MM.1S (cell line): ENCODE measurements at regions not wholly inside any gene's neighbourhood (a gene's known extent, or its start where the extent isn't known, plus 50 kb on each side); places are given as distances from the start of the nearest gene placed in this dataset.

ENCODE experiments used
- DNase-seq: peaks from one replicate; pipeline ENCODE4 v3.0.0-alpha.2; 2015
- H2AFZ ChIP-seq: fragments of 300-600 bp; sonication (generic); 2 replicates; pipeline ENCODE4 v1.6.0; 2016; ENCODE audit warnings: antibody characterized with exemption, low read length
- H3F3A ChIP-seq: fragments of 300-600 bp; sonication (generic); 2 replicates; pipeline ENCODE4 v1.6.1; 2016; ENCODE audit warnings: mild to moderate bottlenecking, antibody characterized with exemption, low read length, moderate library complexity, mixed read lengths; ENCODE audit not compliant: insufficient read depth
- H3K27ac ChIP-seq: fragments of 300-600 bp; sonication (generic); 2 replicates; pipeline ENCODE4 v1.5.1; 2016; ENCODE audit warnings: mild to moderate bottlenecking, low read length
- H3K27me3 ChIP-seq: fragments of 300-600 bp; sonication (generic); replicated peaks from 2 replicates; pipeline ENCODE4 v1.6.0; 2016; ENCODE audit warnings: low read length; ENCODE audit not compliant: insufficient read depth
- H3K36me3 ChIP-seq: fragments of 300-600 bp; sonication (generic); replicated peaks from 2 replicates; pipeline ENCODE4 v1.6.1; 2016; ENCODE audit warnings: mild to moderate bottlenecking, low read length, mixed read lengths; ENCODE audit not compliant: insufficient read depth
- H3K4me1 ChIP-seq: fragments of 300-600 bp; sonication (generic); 2 replicates; pipeline ENCODE4 v1.6.1; 2016; ENCODE audit warnings: low read length, mixed read lengths
- H3K4me2 ChIP-seq: fragments of 300-600 bp; sonication (generic); 2 replicates; pipeline ENCODE4 v1.6.0; 2016; ENCODE audit warnings: low read depth, low read length
- H3K4me3 ChIP-seq: fragments of 300-600 bp; sonication (generic); 2 replicates; pipeline ENCODE4 v1.5.1; 2016; ENCODE audit warnings: low read length, mixed read lengths
- H3K79me2 ChIP-seq: fragments of 300-600 bp; sonication (generic); 2 replicates; pipeline ENCODE4 v1.6.1; 2016; ENCODE audit warnings: mixed run types, low read length, mixed read lengths
- H3K9ac ChIP-seq: fragments of 300-600 bp; sonication (generic); 2 replicates; pipeline ENCODE4 v1.6.1; 2016; ENCODE audit warnings: low read length, mixed read lengths
- H3K9me2 ChIP-seq: fragments of 300-600 bp; sonication (generic); replicated peaks from 2 replicates; pipeline ENCODE4 v1.6.1; 2016; ENCODE audit warnings: mild to moderate bottlenecking, low read length, mixed read lengths; ENCODE audit not compliant: insufficient read depth
- H3K9me3 ChIP-seq: fragments of 300-600 bp; sonication (generic); replicated peaks from 2 replicates; pipeline ENCODE4 v1.6.1; 2016; ENCODE audit warnings: mild to moderate bottlenecking, low read length, mixed read lengths; ENCODE audit not compliant: insufficient read depth
- H4K20me1 ChIP-seq: fragments of 300-600 bp; sonication (generic); 2 replicates; pipeline ENCODE4 v1.6.1; 2016; ENCODE audit warnings: mild to moderate bottlenecking, low read length, moderate library complexity, mixed read lengths; ENCODE audit not compliant: insufficient read depth
- CTCF ChIP-seq: fragments of 300-600 bp; sonication (generic); IDR thresholded peaks from 2 replicates; pipeline ENCODE4 v1.5.1; 2016; ENCODE audit warnings: antibody characterized with exemption, low read length, mixed read lengths
- EZH2 ChIP-seq: fragments of 300-600 bp; sonication (generic); optimal IDR thresholded peaks from 2 replicates; pipeline ENCODE3; 2017; ENCODE audit warnings: low read depth, mild to moderate bottlenecking, antibody characterized with exemption, low read length, mixed read lengths
- EZH2phosphoT487 ChIP-seq: fragments of 300-600 bp; sonication (generic); IDR thresholded peaks from 2 replicates; pipeline ENCODE4 v1.6.1; 2018; ENCODE audit warnings: antibody characterized with exemption, low read length

GRCh38 chr14:98109326-98109725 is 1162.7 kb downstream of the BCL11B start:
- Histone ChIP-seq H3K79me2 (no peaks in the 10 kb centered on the region), H3K4me1 (no peaks in the 10 kb centered on the region), H3K27me3 (no peaks in the 10 kb centered on the region), H3K4me2 (no peak overlapping the region), H3K4me3 (no peak overlapping the region), H3K9me3 (no peaks in the 10 kb centered on the region), H2AFZ (no peak overlapping the region), H3K9ac (no peak overlapping the region), H4K20me1 (no peaks in the 10 kb centered on the region), H3K9me2 (no peaks in the 10 kb centered on the region), H3K36me3 (no peaks in the 10 kb centered on the region), H3F3A (no peaks in the 10 kb centered on the region), H3K27ac (no peak overlapping the region)
- TF ChIP-seq EZH2phosphoT487 = no peak
- TF ChIP-seq CTCF = no peak
- no peak for TF ChIP-seq EZH2
- DNase-seq = no peak

- H3K79me2 ChIP-seq = no peaks in the 10 kb centered on the region
- no peaks in the 10 kb centered on the region for H3K36me3 ChIP-seq
- H3K9me2 ChIP-seq = no peaks in the 10 kb centered on the region
- no peak for TF ChIP-seq EZH2phosphoT487
- TF ChIP-seq EZH2 = no peak
- no peak for TF ChIP-seq CTCF
- no peak overlapping the region for H2AFZ ChIP-seq
- no peak overlapping the region for H3K4me2 ChIP-seq
- no peaks in the 10 kb centered on the region for H4K20me1 ChIP-seq
- no peak overlapping the region for H3K4me3 ChIP-seq
- no peaks in the 10 kb centered on the region for H3F3A ChIP-seq
- H3K9me3 ChIP-seq = no peaks in the 10 kb centered on the region
- H3K4me1 ChIP-seq = no peaks in the 10 kb centered on the region
- no peak overlapping the region for H3K9ac ChIP-seq
- DNase-seq = no peak
- no peak overlapping the region for H3K27ac ChIP-seq
- H3K27me3 ChIP-seq = no peaks in the 10 kb centered on the region
Measured at GRCh38 chr14:98112194-98112780, 1159.7 kb downstream of the BCL11B start.

GRCh38 chr14:98114122-98114895 is 1157.7 kb downstream of the BCL11B start:
- Histone ChIP-seq H3F3A (no peaks in the 10 kb centered on the region), H4K20me1 (no peaks in the 10 kb centered on the region), H3K27ac (no peak overlapping the region), H3K9ac (no peak overlapping the region), H3K4me1 (no peaks in the 10 kb centered on the region), H3K4me2 (no peak overlapping the region), H3K4me3 (no peak overlapping the region), H3K9me3 (no peaks in the 10 kb centered on the region), H3K9me2 (no peaks in the 10 kb centered on the region), H3K79me2 (no peaks in the 10 kb centered on the region), H3K36me3 (no peaks in the 10 kb centered on the region), H3K27me3 (no peaks in the 10 kb centered on the region), H2AFZ (no peak overlapping the region)
- TF ChIP-seq EZH2 (no peak), EZH2phosphoT487 (no peak), CTCF (no peak)
- DNase-seq = no peak
